ENCODE measurements at regions not wholly inside any gene's neighbourhood (a gene's known extent, or its start where the extent isn't known, plus 50 kb on each side); places are given as distances from the start of the nearest gene placed in this dataset.
A peak's percentile ranks its signal among the peaks of the same experiment; 100 is the strongest.

DNA sequence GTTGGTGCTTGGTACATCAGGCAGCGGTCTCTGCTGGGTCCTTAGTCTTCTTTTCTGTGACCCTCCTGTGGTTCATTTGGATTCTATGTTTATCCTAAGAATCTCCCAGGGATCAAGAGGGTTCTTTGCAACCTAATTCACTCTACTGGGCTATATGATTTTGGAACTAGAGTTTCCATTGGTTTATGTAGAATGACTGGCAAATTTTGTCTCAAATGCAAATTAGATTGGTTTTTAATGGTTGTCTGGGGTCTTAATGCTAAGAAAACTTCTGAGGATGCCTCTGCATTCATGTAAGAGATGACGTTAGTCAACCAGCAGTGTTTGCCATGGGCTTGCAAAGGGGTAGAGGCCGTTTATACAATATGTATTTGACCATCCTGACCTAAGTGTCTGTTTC is 129.8 kb upstream of the ZFP64 start:
- H3K27ac ChIP-seq, result no peak overlapping the region
- TF ChIP-seq, protein P1, sequence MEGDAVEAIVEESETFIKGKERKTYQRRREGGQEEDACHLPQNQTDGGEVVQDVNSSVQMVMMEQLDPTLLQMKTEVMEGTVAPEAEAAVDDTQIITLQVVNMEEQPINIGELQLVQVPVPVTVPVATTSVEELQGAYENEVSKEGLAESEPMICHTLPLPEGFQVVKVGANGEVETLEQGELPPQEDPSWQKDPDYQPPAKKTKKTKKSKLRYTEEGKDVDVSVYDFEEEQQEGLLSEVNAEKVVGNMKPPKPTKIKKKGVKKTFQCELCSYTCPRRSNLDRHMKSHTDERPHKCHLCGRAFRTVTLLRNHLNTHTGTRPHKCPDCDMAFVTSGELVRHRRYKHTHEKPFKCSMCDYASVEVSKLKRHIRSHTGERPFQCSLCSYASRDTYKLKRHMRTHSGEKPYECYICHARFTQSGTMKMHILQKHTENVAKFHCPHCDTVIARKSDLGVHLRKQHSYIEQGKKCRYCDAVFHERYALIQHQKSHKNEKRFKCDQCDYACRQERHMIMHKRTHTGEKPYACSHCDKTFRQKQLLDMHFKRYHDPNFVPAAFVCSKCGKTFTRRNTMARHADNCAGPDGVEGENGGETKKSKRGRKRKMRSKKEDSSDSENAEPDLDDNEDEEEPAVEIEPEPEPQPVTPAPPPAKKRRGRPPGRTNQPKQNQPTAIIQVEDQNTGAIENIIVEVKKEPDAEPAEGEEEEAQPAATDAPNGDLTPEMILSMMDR (conservative IDR thresholded peaks at IDR 0.05), result no peak

DNA sequence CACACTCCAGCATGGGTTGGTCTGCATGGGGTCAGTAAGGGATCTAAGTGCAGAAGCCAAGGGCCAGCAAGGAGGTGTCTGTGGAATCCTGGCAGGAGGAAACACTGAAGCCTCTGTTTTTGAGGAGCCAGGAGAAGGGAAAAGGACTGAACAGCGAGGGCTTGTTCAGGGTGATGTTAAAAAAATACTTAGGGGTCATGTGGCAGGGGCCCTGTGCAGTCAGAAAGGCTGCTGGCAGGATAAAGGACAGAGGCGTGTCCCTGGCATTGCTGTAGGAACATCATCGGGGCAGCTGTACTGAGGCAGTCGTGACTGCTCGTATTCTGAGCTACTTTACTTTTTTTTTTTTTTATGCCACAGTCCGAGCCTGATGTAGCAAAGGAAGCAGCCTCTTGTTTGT is 127.1 kb upstream of the ZFP64 start:
- no peak overlapping the region for H3K27ac ChIP-seq
- TF ChIP-seq, protein P1 (conservative IDR thresholded peaks at IDR 0.05), result no peak

DNA sequence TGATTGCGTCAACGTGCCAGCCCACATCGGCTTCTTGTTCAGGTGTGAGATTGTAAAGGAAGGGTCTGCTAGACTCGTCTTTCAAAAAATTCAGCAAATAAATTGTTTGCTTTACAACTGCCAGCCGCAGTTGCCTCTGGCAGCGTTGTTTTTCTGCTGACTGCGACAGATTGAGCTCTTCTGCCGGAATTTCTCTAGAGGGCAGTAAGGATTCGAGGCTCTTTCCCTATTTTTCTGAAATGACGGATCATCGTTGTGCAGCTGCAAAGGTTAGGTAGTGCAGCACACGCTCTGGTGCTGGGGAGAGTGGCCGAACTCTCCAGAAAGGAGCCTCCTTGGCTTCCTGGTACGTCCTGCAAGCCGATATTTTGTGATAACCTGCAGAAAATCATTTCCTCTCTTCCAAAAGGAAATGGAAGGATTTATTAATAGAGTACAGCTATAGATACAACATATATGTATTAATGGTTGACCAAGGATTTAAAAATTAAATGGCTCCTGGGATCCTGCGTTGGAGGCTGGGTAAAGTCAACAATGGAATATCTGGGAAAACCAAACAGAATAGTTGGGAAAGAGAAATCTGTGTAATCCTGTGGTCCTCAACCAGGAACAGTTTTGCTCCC is 121.9 kb upstream of the ZFP64 start:
- peak overlapping the region; percentile 24; the same call in 1 of the 2 replicates for H3K27ac ChIP-seq

GRCh38 chr20:52312132-52312729 is 120.7 kb upstream of the ZFP64 start:
- TF ChIP-seq, protein P1 (conservative IDR thresholded peaks at IDR 0.05), result peak; percentile 94
- 0 out of 2 replicates have a peak overlapping the region, but pooled peaks have one; percentile 24 for H3K27ac ChIP-seq

More for the DNA sequence above, 121.9 kb upstream of the ZFP64 start:
- TF ChIP-seq, protein P1 (conservative IDR thresholded peaks at IDR 0.05), result peak; percentile 86

GRCh38 chr20:52311209-52311794 is 119.7 kb upstream of the ZFP64 start:
- TF ChIP-seq, protein P1 (conservative IDR thresholded peaks at IDR 0.05), result no peak
- no peak overlapping the region for H3K27ac ChIP-seq

DNA sequence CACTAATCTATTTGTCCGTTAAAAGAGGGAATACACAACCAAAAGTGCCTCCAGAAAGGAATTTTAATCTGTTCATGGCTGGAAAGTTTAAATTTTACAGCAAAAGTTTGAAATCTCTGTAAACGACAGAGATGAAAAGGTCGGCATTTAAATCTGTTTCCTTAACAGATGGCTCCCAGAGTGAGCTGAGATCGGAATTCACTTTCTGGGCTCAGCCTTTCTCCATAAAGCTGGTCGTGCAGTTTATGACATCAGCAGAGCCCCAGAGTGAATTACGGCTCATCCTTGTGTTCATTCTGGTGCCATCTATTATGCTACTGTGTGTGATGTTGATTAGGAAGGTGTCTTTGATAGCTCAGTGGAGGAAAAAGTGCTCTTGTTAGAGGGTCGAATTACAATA is 117.6 kb upstream of the ZFP64 start:
- H3K27ac ChIP-seq, result no peak overlapping the region
- TF ChIP-seq, protein P1 (conservative IDR thresholded peaks at IDR 0.05), result no peak

DNA sequence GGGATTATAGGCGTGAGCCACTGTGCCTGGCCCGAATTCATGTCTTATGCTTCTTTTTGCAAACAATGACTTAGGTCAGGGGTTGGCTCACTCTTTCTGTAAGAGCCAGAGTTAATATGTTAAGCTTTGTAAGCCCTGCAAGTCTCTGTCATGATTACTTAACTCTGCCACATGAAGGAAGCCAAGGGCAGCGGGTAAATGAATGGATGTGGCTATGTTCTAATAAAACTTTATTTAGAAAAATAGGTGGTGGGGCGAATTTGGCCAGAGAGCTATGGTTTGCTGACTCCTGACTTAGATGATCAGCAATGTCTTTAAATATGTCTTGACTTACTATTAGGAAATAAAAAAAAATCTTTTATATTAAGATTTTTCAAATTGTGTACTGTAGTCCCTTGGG is 114.9 kb upstream of the ZFP64 start:
- TF ChIP-seq, protein P1 (conservative IDR thresholded peaks at IDR 0.05), result no peak
- no peak overlapping the region for H3K27ac ChIP-seq

All from VCaP (cell line).